Stimulated activated CD4-positive, alpha-beta T cell treated with anti-CD3 and anti-CD28 coated beads, Interleukin-1b, Interleukin-23, amount 100 ng/mL, for 48 hours (primary cell): ENCODE measurements at regions not wholly inside any gene's neighbourhood (a gene's known extent, or its start where the extent isn't known, plus 50 kb on each side); places are given as distances from the start of the nearest gene placed in this dataset.
"Not testable (repeated sequence)": the region's sequence is repeated elsewhere in the genome, so short reads cannot be mapped to it uniquely, and the experiment has no call there.

ENCODE experiments used
- DNase-seq: peaks from one replicate; pipeline ENCODE4 v3.0.0-alpha.2; 2020

DNA sequence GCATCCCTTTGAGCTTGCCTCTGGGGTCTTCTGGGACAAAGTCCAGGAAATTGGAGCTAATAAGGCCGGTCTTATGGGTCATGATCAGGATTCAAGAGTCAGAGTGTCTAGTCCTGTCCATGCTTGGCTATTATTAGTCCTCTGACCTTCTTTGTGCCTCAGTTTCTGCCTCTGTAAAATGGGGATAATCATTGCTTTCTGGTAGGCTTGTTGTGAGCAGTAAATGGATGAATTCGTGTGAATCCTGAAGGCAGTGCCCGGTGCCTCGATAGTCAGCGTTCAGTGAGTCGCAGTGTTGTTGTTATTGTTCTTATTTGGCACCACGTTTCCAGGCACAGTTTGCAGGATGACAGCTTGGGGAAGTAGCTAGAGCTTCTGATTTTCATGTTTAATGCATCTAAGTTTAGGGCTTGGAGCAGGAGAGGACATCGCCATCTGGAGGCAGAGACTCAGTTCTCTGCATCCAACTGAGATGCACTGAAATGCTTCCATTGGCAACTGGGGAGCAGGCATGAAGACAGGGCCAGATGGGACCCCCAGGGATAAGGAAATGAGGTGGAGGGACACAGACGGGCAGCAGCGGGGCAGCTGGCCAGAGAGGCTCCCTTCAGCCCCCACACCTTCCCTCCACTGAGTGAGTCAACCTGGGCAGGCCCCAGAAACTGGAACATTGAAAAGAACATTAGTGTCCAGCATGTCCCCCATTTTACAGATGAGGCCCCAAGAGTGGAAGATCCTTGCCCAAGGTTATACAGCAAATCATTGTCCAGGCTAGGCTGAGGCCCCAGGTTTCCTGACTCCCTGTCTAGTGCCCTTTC, 160.3 kb downstream of the PTPRU start:
- DNase-seq: no peak

DNA sequence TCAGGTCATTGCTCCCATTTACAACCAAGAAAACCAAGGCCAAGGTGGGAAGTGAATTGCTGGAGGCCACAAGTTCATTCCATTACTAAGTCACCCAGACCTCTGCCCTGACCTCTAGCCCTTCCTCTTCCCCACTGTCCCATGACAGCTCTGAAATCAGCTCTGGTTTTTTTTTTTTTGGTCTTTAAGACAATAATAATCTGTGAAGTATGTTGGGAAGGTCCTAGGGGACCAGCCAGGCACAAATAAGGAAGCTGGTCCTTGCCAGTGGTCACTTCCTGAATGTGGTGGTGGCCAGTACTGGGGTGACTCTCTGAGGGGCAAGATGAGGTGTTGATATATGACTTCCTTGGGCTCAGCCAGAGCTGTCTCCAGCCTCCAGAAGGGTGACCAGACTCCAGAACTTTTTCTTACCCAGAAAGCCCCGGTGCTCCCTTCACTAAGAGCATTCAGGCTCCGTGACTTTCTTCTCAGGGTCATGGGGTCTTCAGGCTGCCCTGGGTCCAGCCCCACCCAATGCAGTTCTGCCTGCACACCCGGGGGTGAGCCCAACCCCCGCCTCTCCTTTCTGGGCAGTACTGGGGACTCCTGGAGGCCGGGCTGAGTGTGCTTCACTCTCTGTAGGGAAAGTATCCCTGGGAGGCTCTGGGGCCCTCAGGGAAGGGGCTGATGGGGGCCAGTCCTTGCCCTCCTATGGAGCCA, 159.6 kb downstream of the PTPRU start:
- no peak for DNase-seq

DNA sequence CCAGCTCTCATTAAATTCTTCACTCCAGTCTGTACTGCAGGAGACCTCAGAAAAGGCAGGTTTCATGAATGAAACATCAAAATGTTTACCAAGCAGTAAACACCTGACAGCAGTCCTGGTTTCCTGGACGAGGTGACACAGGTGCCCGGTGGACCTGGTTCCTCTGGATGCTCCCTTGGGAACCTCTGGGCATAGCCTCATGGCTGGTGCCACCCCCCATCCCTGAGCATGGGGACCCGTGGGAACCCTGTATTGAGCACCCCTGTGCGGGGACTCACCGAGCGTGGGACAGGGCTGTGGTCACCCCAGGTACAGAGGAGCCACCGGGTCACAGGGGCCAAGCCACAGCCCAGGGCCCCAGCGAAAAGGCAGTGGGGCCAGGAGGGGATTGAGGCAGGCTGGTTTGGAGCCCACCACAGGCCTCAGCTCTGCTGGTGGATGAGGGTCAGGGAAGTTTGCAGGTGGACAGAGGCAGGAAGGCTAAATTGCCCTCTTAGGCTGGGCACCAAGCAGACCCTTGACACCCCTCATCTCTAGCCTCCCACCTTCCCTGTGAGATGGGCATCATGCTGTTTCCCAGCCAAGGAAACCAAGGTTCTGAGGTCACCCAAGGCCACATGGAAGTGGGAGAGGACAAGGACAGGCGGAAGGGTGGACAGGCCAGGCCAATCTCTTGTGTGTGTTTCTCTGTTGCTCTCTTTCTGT, 158.4 kb downstream of the PTPRU start:
- DNase-seq: no peak

DNA sequence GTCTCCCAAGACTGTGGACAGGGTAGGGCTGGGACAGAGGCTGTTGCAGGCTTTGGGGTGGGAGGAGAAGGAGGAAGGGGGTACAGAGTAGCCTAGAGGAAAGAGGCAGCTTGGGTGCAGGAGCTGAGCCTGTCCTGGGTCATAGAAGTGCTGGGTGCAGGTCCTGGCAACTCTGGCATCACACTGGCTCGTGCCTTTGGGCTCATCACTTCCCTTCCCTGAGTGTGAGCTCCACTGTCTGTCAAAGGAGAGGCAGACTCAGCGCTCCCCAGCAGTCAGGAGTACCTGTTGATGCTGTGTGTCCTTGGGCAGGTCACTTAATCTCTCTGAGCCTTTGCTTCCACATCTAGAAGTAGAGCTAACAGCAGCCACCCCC, 157.1 kb downstream of the PTPRU start:
- no peak for DNase-seq

DNA sequence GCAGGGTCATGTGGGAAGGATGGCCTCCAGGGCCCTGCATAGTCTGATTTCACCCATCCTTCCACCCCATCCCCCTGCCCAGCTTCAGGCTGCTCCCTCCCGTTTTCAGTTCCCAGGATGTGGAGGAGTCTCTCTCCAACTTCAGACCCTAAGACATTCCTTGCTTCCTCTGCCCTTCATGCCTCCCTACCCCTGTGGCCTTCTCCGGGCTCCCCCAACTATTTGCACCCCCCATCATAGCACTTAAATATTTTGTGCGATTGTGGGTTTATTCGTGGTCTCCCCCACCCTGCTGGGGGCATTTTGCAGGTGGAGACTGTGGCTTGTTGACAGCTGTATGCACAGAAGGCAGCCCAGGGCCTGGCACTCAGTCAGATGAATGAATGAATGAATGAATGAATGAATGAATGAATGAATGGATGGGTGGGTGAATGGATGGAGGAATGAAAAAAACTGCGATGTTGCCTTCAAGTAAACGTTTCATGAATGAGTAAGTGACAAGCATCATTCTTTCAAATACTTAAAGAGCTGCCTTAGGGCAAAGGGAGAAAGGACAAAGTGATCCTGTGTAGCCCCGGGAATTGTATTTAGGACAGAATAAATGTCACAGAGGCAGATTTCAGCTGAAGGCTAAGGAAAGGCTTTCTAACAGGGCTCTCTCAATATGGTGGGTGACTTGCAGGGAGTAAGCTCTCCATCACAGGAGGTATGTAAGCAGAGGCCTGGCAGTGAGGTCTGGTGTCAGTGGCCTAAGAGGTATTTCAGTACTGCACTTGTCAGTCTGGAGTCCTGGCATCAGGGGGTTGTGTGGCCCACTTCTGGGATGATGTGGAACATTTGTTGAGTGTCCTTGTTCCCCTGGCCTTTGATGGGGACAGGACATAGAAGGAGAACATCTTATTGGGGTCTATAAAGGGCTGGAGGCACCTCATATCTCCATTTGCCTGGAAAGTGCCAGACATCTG, 156.4 kb downstream of the PTPRU start:
- no peak for DNase-seq

DNA sequence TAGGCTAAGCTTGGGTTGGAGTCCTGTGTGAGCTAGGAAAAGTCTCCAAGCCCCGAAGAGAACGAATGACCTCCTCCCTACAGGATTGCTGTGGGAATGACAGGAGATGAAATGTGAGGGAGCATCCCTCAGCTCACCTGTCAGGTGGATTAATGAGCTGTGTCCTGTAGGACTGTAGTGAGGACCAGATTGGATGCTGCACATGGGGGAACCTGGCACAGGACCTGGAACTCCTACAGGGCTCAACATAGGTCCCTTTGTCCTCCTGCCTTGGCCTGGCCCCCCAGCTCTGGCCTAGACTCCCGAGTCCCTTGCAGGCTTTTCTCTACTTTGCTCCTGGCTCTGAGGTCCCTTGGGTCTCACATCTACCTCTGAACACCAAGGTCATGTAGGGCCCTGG, 155.7 kb downstream of the PTPRU start:
- no peak for DNase-seq

DNA sequence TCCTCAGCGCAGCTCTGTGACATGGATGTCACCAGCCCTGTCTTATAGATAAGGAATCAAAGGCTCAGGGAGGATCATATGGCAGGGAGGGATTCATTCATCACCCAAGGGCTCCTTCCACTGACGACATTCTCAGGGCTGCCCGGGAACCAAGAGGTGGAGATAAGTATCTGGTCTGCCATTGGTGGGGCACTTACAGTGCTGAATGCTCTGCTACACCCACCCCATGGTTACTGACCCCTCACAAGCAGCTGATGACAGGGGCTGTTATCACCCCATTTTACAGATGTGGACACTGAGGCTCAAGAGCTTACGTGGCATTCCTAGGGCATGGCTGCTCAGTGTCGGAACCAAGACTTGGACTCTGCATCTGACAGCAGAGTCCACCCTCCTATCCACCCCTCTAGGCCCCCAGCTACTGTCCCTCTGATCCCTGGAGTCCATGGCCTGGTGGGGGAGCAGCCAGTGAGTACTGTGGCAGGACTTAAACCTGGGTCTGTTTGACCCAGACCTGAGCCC, 155.1 kb downstream of the PTPRU start:
- DNase-seq: no peak

DNA sequence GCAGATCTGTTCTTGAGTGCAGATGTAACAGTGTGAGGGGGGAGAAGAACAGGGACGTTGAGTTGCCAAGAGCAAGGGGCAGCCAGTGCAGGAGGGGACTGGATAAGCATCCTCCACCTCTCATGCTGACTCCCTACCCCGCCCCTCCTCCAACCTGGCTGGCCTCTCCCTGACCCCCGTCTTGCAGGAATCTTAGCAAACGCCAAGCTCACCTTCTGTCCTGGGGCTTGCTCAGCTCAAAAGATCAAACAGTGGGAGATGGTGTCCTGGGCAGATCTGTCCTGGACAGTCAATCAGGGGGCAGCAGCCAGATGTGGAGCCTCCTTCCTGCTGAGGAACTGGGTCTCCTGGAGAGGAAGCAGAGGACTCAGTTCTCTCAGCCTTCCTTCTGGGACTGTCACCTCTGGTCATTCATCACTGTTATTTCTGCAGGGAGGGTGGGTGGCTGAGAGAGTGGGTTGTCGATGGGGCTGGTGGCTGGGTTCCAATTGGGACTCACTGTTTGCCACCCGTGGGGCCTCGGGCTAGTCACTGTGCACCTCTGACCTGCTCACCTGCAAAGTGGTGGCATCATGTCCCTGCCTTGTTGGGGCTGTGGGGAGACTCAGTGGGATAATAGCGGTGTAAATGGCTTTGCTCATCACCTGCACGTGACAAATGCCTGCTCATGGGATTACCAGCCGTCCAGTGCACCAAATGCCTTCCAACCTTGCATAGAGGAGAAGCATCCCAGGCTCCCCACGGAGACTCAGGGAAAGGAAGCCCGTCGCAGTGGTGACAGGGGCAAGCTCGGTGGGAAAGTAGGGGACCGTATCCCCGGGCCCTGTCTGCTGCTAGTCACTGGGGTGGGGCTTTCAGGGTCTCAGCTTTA, 154.4 kb downstream of the PTPRU start:
- DNase-seq: no peak

DNA sequence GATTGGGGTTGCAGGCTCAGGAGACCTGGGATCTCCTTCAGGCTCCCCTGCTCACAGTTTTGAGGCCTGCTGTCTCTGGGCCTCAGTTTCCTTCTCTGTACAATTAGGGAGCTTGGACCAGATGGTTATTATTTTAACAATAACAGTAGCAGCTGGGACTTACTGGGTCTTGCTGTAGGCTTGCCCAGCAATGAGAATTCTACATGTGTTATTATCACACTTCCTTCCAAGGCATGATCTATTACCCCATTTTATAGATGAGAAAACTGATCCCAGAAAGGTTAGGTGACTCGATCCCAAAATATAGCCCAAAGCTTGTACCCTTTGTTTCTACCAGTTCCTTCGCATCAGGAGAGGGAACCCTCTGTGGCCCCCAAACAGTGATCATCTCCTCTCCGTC, 153.8 kb downstream of the PTPRU start:
- no peak for DNase-seq

DNA sequence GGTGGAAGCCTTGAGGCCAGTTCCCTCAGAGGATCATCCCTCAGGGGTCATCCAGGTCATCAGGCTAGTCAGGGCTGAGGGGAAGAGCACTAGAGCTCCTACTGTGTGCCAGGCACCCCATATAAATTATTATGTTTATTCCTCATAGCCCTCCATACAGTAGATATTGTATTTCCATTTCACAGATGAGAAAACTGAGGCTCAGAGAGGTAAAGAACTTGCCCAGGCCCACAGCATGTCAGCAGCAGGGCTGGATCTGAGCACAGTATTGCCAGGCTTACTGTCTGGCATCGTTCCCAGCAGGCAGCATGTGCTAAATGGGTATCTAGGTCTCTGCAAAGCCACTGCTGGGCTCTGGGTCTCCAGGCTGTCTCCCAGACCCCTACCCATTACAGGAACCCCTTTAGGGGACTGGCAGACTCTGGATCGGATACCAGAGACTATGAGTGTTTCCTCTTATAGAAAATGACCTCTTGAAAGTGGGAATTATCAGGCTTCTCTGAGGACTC, 153.3 kb downstream of the PTPRU start:
- DNase-seq: no peak

DNA sequence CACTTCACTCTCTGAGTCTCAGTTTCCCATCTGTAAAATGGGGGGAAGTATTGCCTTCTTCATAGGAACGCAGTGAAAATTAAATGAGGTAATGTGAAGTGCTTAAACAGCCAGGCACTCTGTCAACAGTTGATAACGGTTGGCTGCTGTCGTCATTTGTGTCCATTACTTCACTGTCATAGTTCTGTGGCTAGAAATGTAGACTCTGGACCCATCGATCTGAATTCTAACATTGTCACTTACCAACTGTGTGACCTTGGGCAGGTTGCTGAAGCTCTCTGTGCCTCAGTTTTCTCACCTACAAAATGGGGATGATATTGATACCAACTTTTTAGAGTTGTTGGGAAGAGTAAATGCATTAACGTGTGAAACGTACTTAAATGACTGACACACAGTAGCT, 152.6 kb downstream of the PTPRU start:
- DNase-seq: no peak

DNA sequence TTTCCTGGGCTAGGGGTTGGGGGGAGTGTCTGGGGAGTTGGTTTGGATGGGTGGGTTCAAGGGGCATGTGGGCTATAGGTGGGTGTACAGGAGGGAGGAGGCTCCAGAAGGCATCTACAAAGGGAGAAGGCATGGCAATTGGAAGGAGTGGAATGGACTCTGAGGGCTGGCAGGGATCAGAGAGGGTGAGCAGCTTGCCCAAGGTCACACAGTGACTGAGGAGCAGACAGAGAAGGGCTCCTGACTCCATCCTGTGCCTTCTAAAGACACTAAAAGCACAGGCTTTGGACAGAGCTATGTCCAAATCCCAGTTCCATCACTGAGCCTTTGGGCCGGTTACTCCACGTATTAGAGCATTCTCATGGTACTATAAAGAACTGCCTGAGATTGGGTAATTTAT, 151.8 kb downstream of the PTPRU start:
- DNase-seq: no peak

DNA sequence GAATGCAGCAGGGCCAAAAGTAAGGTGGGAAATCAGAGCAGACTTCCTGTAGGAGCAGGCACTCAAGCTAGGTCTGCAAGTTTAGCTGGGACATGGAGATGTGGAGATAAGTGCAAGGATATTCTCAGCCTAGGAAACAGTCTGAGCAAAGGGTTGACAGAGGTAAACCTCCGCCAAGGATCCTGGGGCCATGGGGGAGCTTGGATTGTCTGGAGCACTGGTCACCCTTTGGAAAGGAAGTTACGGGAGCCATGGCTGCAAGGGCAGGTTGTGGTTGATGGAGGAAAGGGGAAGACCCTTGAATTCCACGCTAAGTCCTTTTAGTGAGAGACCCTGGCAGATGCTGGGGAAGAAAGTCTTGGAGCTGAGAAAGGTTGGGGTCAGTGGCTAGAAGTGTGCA, 150.9 kb downstream of the PTPRU start:
- no peak for DNase-seq

DNA sequence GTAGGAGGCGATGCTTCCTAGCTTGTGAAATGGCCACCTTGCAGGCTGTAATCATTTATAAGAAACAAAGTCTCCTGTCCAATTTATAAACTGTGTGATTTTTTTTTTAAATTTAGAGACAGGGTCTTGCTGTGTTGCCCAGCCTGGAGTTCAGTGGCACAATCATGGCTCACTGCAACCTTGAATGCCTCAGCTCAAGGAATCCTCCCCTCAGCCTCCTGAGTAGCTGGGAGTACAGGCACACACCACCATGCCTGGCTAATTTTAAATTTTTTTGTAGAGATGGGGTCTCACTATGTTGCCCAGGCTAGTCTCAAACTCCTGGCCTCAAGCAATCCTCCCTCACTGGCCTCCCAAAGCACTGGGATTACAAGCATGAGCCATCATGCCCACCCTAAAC, 150.1 kb downstream of the PTPRU start:
- not testable (repeated sequence) for DNase-seq

DNA sequence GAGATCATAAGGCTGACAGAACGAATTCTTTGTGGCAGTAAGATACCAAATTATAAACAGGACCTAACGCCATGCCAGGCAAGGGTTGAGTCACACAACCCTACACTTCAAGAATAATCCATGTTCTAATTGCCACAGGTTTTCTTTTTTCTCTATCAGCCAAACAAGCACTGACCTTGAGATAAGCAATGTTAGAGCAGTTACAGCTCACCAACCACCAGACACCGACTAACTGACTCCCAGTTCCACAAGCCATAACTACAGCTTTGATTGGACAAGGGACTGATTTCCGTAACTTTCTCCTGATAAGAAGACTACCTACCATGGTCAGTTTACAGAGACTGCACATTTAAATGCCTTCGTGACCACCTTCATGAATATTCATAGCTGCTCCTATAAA, 149.6 kb downstream of the PTPRU start:
- no peak for DNase-seq

DNA sequence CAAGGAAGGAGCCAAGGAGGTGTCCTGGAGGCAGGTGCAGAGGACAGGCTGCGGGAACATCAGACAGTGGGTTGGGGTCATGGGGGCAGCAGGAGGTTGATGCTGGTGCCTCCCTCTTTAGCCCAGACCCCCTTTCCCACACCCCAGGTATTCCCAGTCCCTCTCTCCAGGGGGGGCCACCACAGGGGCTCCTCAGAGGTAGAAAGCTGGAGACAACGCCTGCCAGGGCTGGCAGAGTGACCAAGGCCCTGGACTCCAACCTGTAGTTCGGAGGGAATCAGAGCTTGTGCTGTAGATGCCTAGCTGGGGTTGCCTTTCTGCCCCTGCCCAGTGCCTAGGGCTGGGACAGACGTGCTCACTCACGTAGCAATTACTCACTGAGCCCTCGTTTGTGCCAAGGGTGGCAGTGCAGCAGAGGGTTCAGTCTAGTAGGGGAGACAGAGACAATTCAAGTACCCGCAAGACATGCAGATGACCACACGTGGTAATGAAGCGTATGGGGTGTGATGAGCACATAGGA, 148.2 kb downstream of the PTPRU start:
- DNase-seq: no peak

DNA sequence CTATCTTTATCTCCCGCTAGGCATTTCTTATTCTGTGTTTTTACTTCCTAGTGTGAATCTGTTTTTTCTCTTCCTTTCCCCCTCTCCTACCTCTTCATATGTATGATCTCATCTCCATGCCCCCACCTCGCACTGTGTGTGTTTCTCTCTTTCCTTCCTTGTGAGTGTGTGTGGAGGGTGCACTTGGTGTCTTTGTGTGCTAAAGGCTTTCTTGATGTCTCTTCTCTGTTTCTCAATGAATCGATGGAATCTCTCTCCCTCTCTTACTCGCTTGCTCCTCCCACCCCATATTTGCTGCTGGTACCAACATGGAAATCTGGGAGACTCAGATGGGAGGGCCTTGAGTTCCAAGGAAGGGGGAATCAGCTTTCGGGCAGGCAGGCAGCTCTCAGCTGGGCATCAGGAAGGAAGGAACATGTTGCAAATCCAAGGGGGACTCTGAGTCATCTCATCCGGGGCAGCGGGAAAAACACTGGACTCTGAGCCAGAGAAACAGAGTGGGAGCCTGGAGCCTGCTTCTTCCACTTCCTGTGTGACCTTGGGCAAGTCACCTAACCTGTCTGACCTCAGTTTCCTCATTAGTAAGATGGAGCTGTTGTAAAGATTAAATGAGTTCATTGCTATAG, 147.5 kb downstream of the PTPRU start:
- no peak for DNase-seq

DNA sequence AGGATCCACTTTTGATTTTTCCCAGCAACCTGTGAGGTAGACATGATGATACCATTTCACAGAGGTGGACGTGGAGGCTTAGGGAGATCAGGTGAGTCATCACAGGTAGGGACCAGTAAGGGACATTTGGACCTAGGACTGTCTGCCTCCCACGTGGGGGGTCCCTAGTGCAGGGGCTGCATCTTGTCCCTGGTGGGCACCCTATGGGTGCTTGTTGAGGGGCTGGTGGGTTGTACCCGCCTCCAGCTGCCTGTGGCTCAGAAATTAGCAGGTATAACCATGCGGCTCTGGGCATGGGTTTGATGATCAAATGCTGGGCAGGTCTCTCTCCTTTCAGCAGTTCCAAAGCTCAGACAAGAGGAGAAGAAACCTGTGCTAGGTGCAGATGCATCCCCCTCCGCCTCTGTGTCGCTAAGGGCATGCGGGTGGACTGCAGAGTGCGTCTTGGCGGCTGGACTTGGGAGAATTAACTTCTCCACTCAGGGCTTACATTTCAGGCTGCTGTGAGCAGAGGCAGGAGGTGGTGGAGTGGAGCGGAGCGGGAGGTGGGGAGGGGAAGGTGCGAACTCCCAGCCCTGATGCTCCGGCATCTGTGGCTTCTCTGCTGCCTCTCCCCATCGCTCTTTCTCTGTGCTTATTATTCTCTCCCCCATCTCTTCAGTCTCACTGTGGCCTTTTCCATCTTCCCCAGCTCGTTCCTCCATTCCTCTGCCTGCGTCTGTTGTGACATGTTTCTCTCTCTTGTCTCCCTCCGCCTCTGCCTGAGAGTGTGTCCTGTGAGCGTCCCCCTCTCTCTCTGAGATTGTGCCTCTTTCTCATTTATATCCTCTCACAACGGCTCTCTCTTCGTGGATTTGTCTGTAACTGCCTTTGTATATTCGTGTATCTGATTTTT, 146.8 kb downstream of the PTPRU start:
- no peak for DNase-seq

DNA sequence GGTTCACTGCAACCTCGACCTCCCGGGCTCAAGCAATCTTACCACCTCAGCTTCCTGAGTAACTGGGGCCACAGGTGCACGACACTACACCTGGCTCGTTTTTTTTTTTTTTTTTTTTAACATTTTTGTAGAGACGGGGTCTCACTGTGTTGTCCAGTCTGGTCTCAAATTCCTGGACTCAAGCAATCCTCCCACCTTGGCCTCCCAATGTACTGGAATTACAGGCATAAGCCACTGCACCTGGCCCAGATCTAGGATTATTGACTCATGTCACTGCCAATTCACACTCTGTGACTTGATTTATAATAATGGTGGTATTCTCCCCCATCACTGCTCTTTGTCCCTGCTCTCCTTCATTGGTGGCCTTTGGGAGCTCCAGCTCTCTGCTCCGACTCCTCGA, 145.1 kb downstream of the PTPRU start:
- no peak for DNase-seq

DNA sequence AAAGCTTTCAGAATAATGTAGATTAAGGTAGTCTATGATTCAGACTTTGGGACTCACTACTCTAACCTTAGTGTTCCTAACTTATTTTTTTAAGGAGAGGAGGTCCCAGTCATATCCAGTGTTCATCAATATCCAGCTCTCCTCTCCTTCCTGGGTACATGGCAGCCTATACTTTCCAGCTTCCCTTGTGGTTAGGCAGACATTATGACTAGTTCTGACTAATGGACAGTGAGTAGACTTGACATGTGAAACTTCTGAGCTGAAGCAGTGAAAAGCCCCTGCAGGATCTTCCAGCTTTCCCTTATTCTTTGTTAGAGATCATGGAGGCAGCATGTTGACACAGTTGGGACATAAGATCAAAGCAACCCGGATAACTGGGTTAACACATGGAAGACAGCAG, 144.2 kb downstream of the PTPRU start:
- no peak for DNase-seq
